ENCODE measurements at regions not wholly inside any gene's neighbourhood (a gene's known extent, or its start where the extent isn't known, plus 50 kb on each side); places are given as distances from the start of the nearest gene placed in this dataset.

GRCh38 chr17:77495575-77495974, 354.8 kb downstream of the SEC14L1 start:
- Histone ChIP-seq H3K27ac (ENCODE audit: low read depth, low read length) (no peak overlapping the region), H3K9ac (ENCODE audit: low read length) (no peak overlapping the region), H3K9me3 (ENCODE audit: control insufficient read depth, insufficient read depth, low read depth, low read length) (no peaks in the 10 kb centered on the region), H3K27me3 (ENCODE audit: control insufficient read depth, insufficient read depth, low read length) (no peaks in the 10 kb centered on the region), H3K36me3 (ENCODE audit: control insufficient read depth, insufficient read depth, low read length) (peaks cover 77% of the 10 kb centered on the region), H3K4me1 (ENCODE audit: control insufficient read depth, insufficient read depth, low read length) (no peaks in the 10 kb centered on the region; the same call in 1 of the 2 replicates), H3K4me3 (ENCODE audit: low read depth, low read length) (no peak overlapping the region)

GRCh38 chr17:77496401-77496801, 355.6 kb downstream of the SEC14L1 start:
- Histone ChIP-seq H3K9me3 (ENCODE audit: control insufficient read depth, insufficient read depth, low read depth, low read length) (no peaks in the 10 kb centered on the region), H3K27me3 (ENCODE audit: control insufficient read depth, insufficient read depth, low read length) (no peaks in the 10 kb centered on the region), H3K4me1 (ENCODE audit: control insufficient read depth, insufficient read depth, low read length) (no peaks in the 10 kb centered on the region; the same call in 1 of the 2 replicates), H3K36me3 (ENCODE audit: control insufficient read depth, insufficient read depth, low read length) (peaks cover 74% of the 10 kb centered on the region), H3K4me3 (ENCODE audit: low read depth, low read length) (no peak overlapping the region), H3K9ac (ENCODE audit: low read length) (no peak overlapping the region), H3K27ac (ENCODE audit: low read depth, low read length) (no peak overlapping the region)

GRCh38 chr17:77496831-77497577, 356.2 kb downstream of the SEC14L1 start:
- Histone ChIP-seq H3K9ac (ENCODE audit: low read length) (no peak overlapping the region), H3K27me3 (ENCODE audit: control insufficient read depth, insufficient read depth, low read length) (no peaks in the 10 kb centered on the region), H3K4me3 (ENCODE audit: low read depth, low read length) (no peak overlapping the region), H3K4me1 (ENCODE audit: control insufficient read depth, insufficient read depth, low read length) (no peaks in the 10 kb centered on the region; the same call in 1 of the 2 replicates), H3K27ac (ENCODE audit: low read depth, low read length) (no peak overlapping the region), H3K36me3 (ENCODE audit: control insufficient read depth, insufficient read depth, low read length) (peaks cover 72% of the 10 kb centered on the region), H3K9me3 (ENCODE audit: control insufficient read depth, insufficient read depth, low read depth, low read length) (no peaks in the 10 kb centered on the region)

- peaks cover 68% of the 10 kb centered on the region for H3K36me3 ChIP-seq (ENCODE audit: control insufficient read depth, insufficient read depth, low read length)
- no peak overlapping the region for H3K27ac ChIP-seq (ENCODE audit: low read depth, low read length)
- no peaks in the 10 kb centered on the region for H3K9me3 ChIP-seq (ENCODE audit: control insufficient read depth, insufficient read depth, low read depth, low read length)
- H3K4me1 ChIP-seq (ENCODE audit: control insufficient read depth, insufficient read depth, low read length) = no peaks in the 10 kb centered on the region; the same call in 1 of the 2 replicates
- no peak overlapping the region for H3K4me3 ChIP-seq (ENCODE audit: low read depth, low read length)
- H3K27me3 ChIP-seq (ENCODE audit: control insufficient read depth, insufficient read depth, low read length) = no peaks in the 10 kb centered on the region
- H3K9ac ChIP-seq (ENCODE audit: low read length) = no peak overlapping the region
These were observed 356.8 kb downstream of the SEC14L1 start for GRCh38 chr17:77497578-77497934.

- H3K27me3 ChIP-seq (ENCODE audit: control insufficient read depth, insufficient read depth, low read length) = no peaks in the 10 kb centered on the region
- H3K9me3 ChIP-seq (ENCODE audit: control insufficient read depth, insufficient read depth, low read depth, low read length) = no peaks in the 10 kb centered on the region
- no peak overlapping the region for H3K9ac ChIP-seq (ENCODE audit: low read length)
- H3K4me3 ChIP-seq (ENCODE audit: low read depth, low read length) = no peak overlapping the region
- H3K4me1 ChIP-seq (ENCODE audit: control insufficient read depth, insufficient read depth, low read length) = no peaks in the 10 kb centered on the region; the same call in 1 of the 2 replicates
- peaks cover 62% of the 10 kb centered on the region for H3K36me3 ChIP-seq (ENCODE audit: control insufficient read depth, insufficient read depth, low read length)
- no peak overlapping the region for H3K27ac ChIP-seq (ENCODE audit: low read depth, low read length)
These were observed 357.4 kb downstream of the SEC14L1 start for GRCh38 chr17:77498091-77498741.

GRCh38 chr17:77498791-77499698, 358.3 kb downstream of the SEC14L1 start:
- H3K9me3 ChIP-seq (ENCODE audit: control insufficient read depth, insufficient read depth, low read depth, low read length) = no peaks in the 10 kb centered on the region
- H3K4me1 ChIP-seq (ENCODE audit: control insufficient read depth, insufficient read depth, low read length) = peaks cover 2% of the 10 kb centered on the region
- no peak overlapping the region for H3K4me3 ChIP-seq (ENCODE audit: low read depth, low read length)
- H3K27ac ChIP-seq (ENCODE audit: low read depth, low read length) = no peak overlapping the region
- peaks cover 54% of the 10 kb centered on the region for H3K36me3 ChIP-seq (ENCODE audit: control insufficient read depth, insufficient read depth, low read length)
- H3K9ac ChIP-seq (ENCODE audit: low read length) = no peak overlapping the region
- no peaks in the 10 kb centered on the region for H3K27me3 ChIP-seq (ENCODE audit: control insufficient read depth, insufficient read depth, low read length)

- Histone ChIP-seq H3K36me3 (ENCODE audit: control insufficient read depth, insufficient read depth, low read length) (peaks cover 52% of the 10 kb centered on the region), H3K27ac (ENCODE audit: low read depth, low read length) (no peak overlapping the region), H3K4me1 (ENCODE audit: control insufficient read depth, insufficient read depth, low read length) (peaks cover 10% of the 10 kb centered on the region), H3K27me3 (ENCODE audit: control insufficient read depth, insufficient read depth, low read length) (no peaks in the 10 kb centered on the region), H3K4me3 (ENCODE audit: low read depth, low read length) (no peak overlapping the region), H3K9me3 (ENCODE audit: control insufficient read depth, insufficient read depth, low read depth, low read length) (no peaks in the 10 kb centered on the region), H3K9ac (ENCODE audit: low read length) (no peak overlapping the region)
These were observed 359.1 kb downstream of the SEC14L1 start for GRCh38 chr17:77499699-77500435.

GRCh38 chr17:77501101-77501566, 360.4 kb downstream of the SEC14L1 start:
- no peaks in the 10 kb centered on the region for H3K9me3 ChIP-seq (ENCODE audit: control insufficient read depth, insufficient read depth, low read depth, low read length)
- H3K9ac ChIP-seq (ENCODE audit: low read length) = no peak overlapping the region
- no peak overlapping the region for H3K4me3 ChIP-seq (ENCODE audit: low read depth, low read length)
- H3K27ac ChIP-seq (ENCODE audit: low read depth, low read length) = no peak overlapping the region
- H3K27me3 ChIP-seq (ENCODE audit: control insufficient read depth, insufficient read depth, low read length) = no peaks in the 10 kb centered on the region
- H3K36me3 ChIP-seq (ENCODE audit: control insufficient read depth, insufficient read depth, low read length) = peaks cover 42% of the 10 kb centered on the region
- H3K4me1 ChIP-seq (ENCODE audit: control insufficient read depth, insufficient read depth, low read length) = peaks cover 13% of the 10 kb centered on the region

- Histone ChIP-seq H3K36me3 (ENCODE audit: control insufficient read depth, insufficient read depth, low read length) (peaks cover 33% of the 10 kb centered on the region), H3K27me3 (ENCODE audit: control insufficient read depth, insufficient read depth, low read length) (no peaks in the 10 kb centered on the region), H3K4me3 (ENCODE audit: low read depth, low read length) (no peak overlapping the region), H3K27ac (ENCODE audit: low read depth, low read length) (no peak overlapping the region), H3K9me3 (ENCODE audit: control insufficient read depth, insufficient read depth, low read depth, low read length) (no peaks in the 10 kb centered on the region), H3K4me1 (ENCODE audit: control insufficient read depth, insufficient read depth, low read length) (peaks cover 13% of the 10 kb centered on the region), H3K9ac (ENCODE audit: low read length) (no peak overlapping the region)
These were observed 361.2 kb downstream of the SEC14L1 start for GRCh38 chr17:77501751-77502625.
